ENCODE measurements at regions not wholly inside any gene's neighbourhood (a gene's known extent, or its start where the extent isn't known, plus 50 kb on each side); places are given as distances from the start of the nearest gene placed in this dataset.

DNA sequence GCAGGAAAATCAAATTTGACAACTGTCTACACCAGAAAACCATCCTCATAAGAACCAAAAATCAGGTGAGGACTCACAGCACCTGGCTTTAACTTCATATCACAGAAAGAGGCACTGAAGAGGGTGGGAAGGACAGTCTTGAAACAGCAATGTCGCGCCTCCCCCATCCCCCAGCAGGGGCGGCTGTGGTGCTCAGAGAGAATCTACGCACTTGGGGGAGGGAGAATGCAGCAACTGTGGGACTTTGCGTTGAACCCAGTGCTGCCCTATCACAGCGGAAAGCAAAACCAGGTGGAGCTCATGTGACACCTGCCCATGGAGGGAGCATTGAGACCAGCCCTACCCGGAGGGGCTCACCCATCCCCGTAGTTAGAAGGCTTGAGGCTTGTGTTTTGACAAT, 191.8 kb downstream of the MSX2 start:
- Mint-ChIP-seq H3K27me3 (no peaks in the 10 kb centered on the region), H3K9me3 (no peaks in the 10 kb centered on the region), H3K4me3 (no peak overlapping the region), H3K27ac (no peak overlapping the region), H3K36me3 (no peaks in the 10 kb centered on the region), H3K4me1 (ENCODE audit: unreplicated experiment) (peaks cover 7% of the 10 kb centered on the region)
- TF ChIP-seq, protein P1, sequence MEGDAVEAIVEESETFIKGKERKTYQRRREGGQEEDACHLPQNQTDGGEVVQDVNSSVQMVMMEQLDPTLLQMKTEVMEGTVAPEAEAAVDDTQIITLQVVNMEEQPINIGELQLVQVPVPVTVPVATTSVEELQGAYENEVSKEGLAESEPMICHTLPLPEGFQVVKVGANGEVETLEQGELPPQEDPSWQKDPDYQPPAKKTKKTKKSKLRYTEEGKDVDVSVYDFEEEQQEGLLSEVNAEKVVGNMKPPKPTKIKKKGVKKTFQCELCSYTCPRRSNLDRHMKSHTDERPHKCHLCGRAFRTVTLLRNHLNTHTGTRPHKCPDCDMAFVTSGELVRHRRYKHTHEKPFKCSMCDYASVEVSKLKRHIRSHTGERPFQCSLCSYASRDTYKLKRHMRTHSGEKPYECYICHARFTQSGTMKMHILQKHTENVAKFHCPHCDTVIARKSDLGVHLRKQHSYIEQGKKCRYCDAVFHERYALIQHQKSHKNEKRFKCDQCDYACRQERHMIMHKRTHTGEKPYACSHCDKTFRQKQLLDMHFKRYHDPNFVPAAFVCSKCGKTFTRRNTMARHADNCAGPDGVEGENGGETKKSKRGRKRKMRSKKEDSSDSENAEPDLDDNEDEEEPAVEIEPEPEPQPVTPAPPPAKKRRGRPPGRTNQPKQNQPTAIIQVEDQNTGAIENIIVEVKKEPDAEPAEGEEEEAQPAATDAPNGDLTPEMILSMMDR (conservative IDR thresholded peaks at IDR 0.05): no peak
- no peak for DNase-seq (ENCODE audit: extremely low spot score, unreplicated experiment)

DNA sequence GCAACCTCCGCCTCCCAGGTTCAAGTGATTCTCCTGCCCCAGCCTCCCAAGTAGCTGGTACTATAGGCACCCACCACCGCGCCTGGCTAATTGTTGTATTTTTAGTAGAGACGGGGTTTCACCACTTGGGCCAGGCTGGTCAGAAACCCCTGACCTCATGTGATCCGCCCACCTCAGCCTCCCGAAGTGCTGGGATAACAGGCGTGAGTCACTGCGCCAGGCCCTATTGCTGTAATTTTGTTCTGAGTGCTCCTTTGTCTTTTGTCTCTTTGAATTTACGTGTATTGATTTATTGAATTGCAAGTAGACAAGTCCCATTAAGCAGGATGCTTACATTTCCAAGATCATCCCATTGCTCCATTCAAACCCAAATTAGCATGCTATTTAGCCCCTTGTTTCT, 186.7 kb downstream of the MSX2 start:
- no peak overlapping the region for H3K4me3 Mint-ChIP-seq
- no peaks in the 10 kb centered on the region for H3K9me3 Mint-ChIP-seq
- no peaks in the 10 kb centered on the region for H3K36me3 Mint-ChIP-seq
- peaks cover 24% of the 10 kb centered on the region for H3K27me3 Mint-ChIP-seq
- TF ChIP-seq, protein P1 (conservative IDR thresholded peaks at IDR 0.05): no peak
- no peak overlapping the region for H3K27ac Mint-ChIP-seq
- no peaks in the 10 kb centered on the region for H3K4me1 Mint-ChIP-seq (ENCODE audit: unreplicated experiment)
- no peak for DNase-seq (ENCODE audit: extremely low spot score, unreplicated experiment)

DNA sequence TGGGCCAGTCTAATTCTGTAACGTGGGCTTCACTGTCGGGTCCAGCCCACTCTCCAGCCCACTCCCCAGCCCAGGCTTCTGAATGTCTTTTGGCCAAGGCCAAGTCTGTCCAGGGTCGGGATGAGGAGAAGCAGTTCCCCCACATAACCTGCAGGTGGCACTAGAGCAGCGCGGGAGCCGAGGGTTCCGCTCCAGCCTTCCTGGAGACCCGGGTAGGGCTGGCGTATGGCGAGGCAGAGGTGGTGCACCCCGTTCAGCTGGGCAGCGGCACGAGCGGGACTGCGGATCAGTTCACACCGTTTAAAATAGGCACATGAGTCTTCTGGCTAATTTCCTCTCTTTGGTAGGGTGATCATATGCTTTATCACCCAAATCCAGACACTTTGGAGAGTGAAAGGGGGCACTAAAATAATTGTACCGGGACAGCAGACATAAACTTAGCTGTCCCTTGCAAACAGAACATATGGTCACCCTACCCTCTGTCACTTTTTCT, 185.9 kb downstream of the MSX2 start:
- H3K27me3 Mint-ChIP-seq: peaks cover 27% of the 10 kb centered on the region
- H3K9me3 Mint-ChIP-seq: no peaks in the 10 kb centered on the region
- H3K36me3 Mint-ChIP-seq: no peaks in the 10 kb centered on the region
- no peaks in the 10 kb centered on the region for H3K4me1 Mint-ChIP-seq (ENCODE audit: unreplicated experiment)
- H3K27ac Mint-ChIP-seq: no peak overlapping the region
- peak; percentile 85 for DNase-seq (ENCODE audit: extremely low spot score, unreplicated experiment)
- TF ChIP-seq, protein P1 (conservative IDR thresholded peaks at IDR 0.05): peak; percentile 93
- H3K4me3 Mint-ChIP-seq: no peak overlapping the region

DNA sequence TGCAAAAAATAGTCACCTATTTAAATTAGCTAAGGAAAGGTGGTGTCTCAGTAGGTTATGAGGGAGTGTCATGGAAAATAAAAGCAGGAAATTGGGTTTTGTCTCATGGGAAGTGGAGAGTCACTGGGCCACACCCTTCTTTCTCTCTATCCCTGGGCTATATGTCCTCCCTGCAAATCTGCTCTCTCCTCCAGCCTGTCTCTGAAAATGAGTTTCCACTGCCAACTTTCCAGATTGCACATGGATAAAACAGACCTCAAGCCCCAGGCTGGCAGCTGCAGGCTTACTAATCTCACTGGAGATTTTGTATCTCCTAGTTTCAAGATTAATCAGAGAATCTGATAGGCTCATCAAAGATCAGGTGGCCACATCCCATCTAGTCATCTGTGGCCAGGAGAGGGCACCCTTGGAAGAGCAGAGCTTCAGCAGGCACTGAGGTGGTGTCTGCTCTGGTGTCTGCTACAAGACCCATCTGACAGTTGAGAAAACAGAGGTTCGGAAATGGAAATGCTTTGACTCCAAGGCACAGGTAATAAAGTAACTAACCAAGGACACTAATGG, 178.9 kb downstream of the MSX2 start:
- Mint-ChIP-seq H3K27me3 (peaks cover 17% of the 10 kb centered on the region), H3K4me1 (ENCODE audit: unreplicated experiment) (peaks cover 9% of the 10 kb centered on the region), H3K27ac (no peak overlapping the region), H3K9me3 (peaks cover 8% of the 10 kb centered on the region), H3K36me3 (no peaks in the 10 kb centered on the region), H3K4me3 (no peak overlapping the region)
- no peak for DNase-seq (ENCODE audit: extremely low spot score, unreplicated experiment)
- TF ChIP-seq, protein P1 (conservative IDR thresholded peaks at IDR 0.05): no peak

DNA sequence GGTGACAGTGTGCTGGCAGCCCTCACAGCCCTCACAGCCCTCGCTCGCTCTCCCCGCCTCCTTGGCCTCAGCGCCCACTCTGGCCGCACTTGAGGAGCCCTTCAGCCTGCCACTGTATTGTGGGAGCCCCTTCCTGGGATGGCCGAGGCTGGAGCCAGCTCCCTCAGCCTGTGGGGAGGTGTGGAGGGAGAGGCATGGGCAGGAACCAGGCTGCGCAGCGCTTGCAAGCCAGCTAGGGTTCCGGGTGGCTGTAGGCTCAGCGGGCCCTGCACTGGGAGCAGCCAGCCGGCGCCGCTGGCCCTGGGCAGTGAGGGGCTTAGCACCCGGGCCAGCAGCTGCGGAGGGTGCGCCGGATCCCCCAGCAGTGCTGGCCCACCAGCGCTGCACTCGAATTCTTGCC, 177.0 kb downstream of the MSX2 start:
- peaks cover 9% of the 10 kb centered on the region for H3K4me1 Mint-ChIP-seq (ENCODE audit: unreplicated experiment)
- no peak overlapping the region for H3K27ac Mint-ChIP-seq
- no peak for DNase-seq (ENCODE audit: extremely low spot score, unreplicated experiment)
- H3K9me3 Mint-ChIP-seq: peaks cover 8% of the 10 kb centered on the region
- no peak overlapping the region for H3K4me3 Mint-ChIP-seq
- H3K27me3 Mint-ChIP-seq: peaks cover 5% of the 10 kb centered on the region
- H3K36me3 Mint-ChIP-seq: no peaks in the 10 kb centered on the region
- TF ChIP-seq, protein P1 (conservative IDR thresholded peaks at IDR 0.05): no peak

Measured in type B pancreatic cell (in vitro differentiated cells).